Endothelial cell (in vitro differentiated cells): ENCODE measurements at regions not wholly inside any gene's neighbourhood (a gene's known extent, or its start where the extent isn't known, plus 50 kb on each side); places are given as distances from the start of the nearest gene placed in this dataset.

ENCODE experiments used
- DNase-seq: peaks from one replicate; pipeline ENCODE4 v3.0.0; 2021; ENCODE audit warnings: low spot score
- H3K27ac Mint-ChIP-seq: one replicate; pipeline ENCODE4 v1.8.0; 2021; ENCODE audit warnings: mixed read lengths, inconsistent platforms; ENCODE audit not compliant: unreplicated experiment
- H3K27me3 Mint-ChIP-seq: one replicate; pipeline ENCODE4 v1.8.0; 2021; ENCODE audit warnings: mild to moderate bottlenecking, moderate library complexity, mixed read lengths, inconsistent platforms; ENCODE audit not compliant: unreplicated experiment
- H3K36me3 Mint-ChIP-seq: one replicate; pipeline ENCODE4 v1.8.0; 2021; ENCODE audit warnings: mild to moderate bottlenecking, low read depth, mixed read lengths, inconsistent platforms; ENCODE audit not compliant: unreplicated experiment
- H3K4me1 Mint-ChIP-seq: one replicate; pipeline ENCODE4 v1.8.0; 2021; ENCODE audit warnings: mild to moderate bottlenecking, mixed read lengths, inconsistent platforms; ENCODE audit not compliant: unreplicated experiment
- H3K4me3 Mint-ChIP-seq: one replicate; pipeline ENCODE4 v1.8.0; 2021; ENCODE audit warnings: mild to moderate bottlenecking, mixed read lengths, inconsistent platforms; ENCODE audit not compliant: unreplicated experiment
- H3K9me3 Mint-ChIP-seq: one replicate; pipeline ENCODE4 v1.8.0; 2021; ENCODE audit warnings: mixed read lengths, inconsistent platforms; ENCODE audit not compliant: unreplicated experiment
- TF ChIP-seq, protein P1 (sequence below): fragments of 200-600 bp; sonication (generic); IDR thresholded peaks from one replicate; pipeline ENCODE4 v1.5.0; 2021; ENCODE audit warnings: antibody characterized with exemption; ENCODE audit not compliant: unreplicated experiment

DNA sequence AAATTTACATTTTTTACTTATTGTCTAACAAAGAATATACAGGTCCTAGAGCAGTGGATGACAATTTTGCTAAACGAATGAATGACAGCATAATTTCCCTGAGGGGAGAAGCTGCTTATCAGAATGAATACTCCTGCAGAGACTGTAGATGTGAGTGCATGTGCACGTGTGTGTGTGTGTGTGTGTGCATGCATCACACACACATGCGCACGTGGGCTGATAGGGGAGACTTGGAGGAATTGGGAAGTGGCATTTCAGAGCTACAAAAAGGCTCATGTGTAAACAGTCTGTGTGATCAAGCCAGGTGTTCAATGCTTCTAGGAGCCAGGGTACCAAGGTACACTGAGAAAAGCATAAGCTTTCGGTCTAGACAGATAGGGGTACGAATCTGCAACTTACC is 93.5 kb upstream of the SASH1 start:
- Mint-ChIP-seq H3K4me1 (peaks cover 17% of the 10 kb centered on the region), H3K36me3 (no peaks in the 10 kb centered on the region), H3K9me3 (no peaks in the 10 kb centered on the region), H3K27ac (no peak overlapping the region), H3K4me3 (no peak overlapping the region), H3K27me3 (no peaks in the 10 kb centered on the region)
- TF ChIP-seq, protein P1, sequence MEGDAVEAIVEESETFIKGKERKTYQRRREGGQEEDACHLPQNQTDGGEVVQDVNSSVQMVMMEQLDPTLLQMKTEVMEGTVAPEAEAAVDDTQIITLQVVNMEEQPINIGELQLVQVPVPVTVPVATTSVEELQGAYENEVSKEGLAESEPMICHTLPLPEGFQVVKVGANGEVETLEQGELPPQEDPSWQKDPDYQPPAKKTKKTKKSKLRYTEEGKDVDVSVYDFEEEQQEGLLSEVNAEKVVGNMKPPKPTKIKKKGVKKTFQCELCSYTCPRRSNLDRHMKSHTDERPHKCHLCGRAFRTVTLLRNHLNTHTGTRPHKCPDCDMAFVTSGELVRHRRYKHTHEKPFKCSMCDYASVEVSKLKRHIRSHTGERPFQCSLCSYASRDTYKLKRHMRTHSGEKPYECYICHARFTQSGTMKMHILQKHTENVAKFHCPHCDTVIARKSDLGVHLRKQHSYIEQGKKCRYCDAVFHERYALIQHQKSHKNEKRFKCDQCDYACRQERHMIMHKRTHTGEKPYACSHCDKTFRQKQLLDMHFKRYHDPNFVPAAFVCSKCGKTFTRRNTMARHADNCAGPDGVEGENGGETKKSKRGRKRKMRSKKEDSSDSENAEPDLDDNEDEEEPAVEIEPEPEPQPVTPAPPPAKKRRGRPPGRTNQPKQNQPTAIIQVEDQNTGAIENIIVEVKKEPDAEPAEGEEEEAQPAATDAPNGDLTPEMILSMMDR = no peak
- DNase-seq = no peak

DNA sequence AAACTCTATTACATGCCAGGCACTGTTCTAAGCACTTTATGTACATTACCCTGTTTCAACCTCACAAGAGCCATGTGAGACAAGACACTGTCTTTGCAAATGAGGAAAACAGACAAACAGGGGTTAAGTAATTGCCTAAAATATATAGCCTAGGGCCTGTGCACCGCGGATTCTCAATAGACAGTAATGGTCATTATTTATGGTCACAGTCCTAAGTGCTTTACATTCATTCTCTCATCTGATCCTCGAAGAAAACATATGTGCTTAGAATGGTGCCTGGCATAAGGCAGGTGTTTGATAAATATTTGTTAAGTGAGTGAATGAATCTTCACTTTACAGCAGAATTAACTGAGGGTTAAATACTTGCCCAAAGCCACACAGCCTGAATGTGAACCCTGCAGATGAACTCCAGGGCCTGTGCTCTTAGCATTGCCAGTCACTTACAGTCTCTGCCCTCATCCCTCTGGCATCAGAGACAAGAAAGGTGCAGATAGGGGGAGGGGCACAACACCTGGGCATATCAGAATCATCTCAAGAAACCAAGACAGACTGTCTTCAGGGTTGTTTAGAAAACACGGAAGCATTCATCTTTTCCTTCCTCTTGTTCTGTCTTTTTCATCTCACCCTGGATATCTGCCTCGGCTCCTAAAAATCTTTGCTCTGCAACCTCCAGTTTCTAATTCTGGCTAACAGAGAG is 92.8 kb upstream of the SASH1 start:
- no peaks in the 10 kb centered on the region for H3K27me3 Mint-ChIP-seq
- H3K9me3 Mint-ChIP-seq = no peaks in the 10 kb centered on the region
- no peak for DNase-seq
- H3K36me3 Mint-ChIP-seq = no peaks in the 10 kb centered on the region
- TF ChIP-seq, protein P1 = no peak
- H3K27ac Mint-ChIP-seq = no peak overlapping the region
- no peak overlapping the region for H3K4me3 Mint-ChIP-seq
- H3K4me1 Mint-ChIP-seq = peaks cover 10% of the 10 kb centered on the region

DNA sequence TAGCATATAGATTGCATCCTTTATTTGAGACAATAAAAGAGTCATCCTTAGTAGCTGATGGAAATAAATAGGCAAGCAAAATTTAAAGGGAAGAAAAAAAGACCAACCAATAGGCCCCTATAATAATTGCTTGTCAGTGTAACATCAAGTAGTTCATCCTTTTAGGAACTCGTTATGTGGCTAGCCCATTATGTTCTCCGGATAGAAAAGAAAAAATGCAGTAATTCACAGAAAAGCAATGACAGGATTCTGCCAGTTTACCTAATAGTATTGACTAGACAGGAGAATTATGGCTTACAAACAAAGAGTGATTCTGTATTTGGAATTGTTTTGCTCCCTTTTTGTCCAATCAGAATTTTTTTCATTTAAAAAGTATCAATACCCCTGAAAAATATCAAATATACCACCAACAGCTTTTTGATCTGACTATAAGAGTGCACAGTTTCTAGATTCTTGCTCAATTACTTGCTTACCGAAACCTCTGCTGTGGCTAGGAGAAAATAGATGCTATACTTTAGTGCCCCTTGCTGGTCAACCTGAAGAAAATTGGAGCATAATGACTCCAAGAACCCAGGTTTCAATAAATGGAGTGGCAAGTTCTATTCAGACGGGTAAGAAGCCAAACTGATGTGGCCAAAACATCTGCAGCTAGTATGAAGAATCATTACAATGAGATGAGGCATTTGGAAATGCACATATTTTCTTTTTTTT is 91.5 kb upstream of the SASH1 start:
- H3K9me3 Mint-ChIP-seq = no peaks in the 10 kb centered on the region
- no peak overlapping the region for H3K27ac Mint-ChIP-seq
- no peaks in the 10 kb centered on the region for H3K36me3 Mint-ChIP-seq
- no peak overlapping the region for H3K4me3 Mint-ChIP-seq
- H3K27me3 Mint-ChIP-seq = no peaks in the 10 kb centered on the region
- TF ChIP-seq, protein P1 = no peak
- no peak for DNase-seq
- H3K4me1 Mint-ChIP-seq = peaks cover 4% of the 10 kb centered on the region

DNA sequence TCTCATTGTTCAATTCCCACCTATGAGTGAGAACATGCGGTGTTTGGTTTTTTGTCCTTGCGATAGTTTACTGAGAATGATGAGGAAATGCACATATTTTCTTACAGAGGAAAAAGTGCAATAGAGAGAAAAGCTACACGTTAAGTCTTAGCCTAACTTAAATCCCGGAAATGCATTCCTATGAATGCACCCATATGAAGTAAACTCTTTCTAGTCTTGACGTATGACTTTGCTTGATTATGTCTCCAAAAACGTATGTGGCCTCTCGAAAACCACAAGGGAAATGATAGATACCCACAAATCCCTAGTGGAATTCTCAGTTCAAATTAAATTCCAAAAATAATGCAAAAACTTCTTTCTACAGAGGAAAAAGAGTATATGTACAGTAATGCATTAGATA is 90.7 kb upstream of the SASH1 start:
- TF ChIP-seq, protein P1 = no peak
- Mint-ChIP-seq H3K27ac (no peak overlapping the region), H3K9me3 (no peaks in the 10 kb centered on the region), H3K4me3 (no peak overlapping the region), H3K4me1 (peaks cover 4% of the 10 kb centered on the region), H3K36me3 (no peaks in the 10 kb centered on the region), H3K27me3 (no peaks in the 10 kb centered on the region)
- DNase-seq = no peak

DNA sequence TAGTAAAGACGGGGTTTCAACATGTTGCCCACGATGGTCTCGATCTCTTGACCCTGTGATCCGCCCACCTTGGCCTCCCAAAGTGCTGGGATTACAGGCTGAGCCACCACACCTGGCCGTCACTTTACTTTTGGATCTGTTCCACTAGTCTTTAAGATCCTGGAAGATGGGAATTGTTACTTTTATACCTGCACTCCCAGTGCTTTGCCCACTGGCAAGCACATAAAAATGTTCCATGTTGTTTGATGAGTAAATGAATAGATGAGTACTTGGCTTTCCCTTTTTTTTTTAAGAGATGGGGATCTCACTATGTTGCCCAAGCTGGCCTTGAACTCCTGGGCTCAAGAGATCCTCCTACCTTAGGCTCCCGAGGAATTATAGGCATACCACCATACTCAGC is 84.8 kb upstream of the SASH1 start:
- DNase-seq = no peak
- H3K9me3 Mint-ChIP-seq = no peaks in the 10 kb centered on the region
- H3K27me3 Mint-ChIP-seq = no peaks in the 10 kb centered on the region
- H3K4me1 Mint-ChIP-seq = peaks cover 17% of the 10 kb centered on the region
- TF ChIP-seq, protein P1 = no peak
- no peak overlapping the region for H3K27ac Mint-ChIP-seq
- H3K36me3 Mint-ChIP-seq = no peaks in the 10 kb centered on the region
- H3K4me3 Mint-ChIP-seq = no peak overlapping the region
